GM12878 (cell line): ENCODE measurements at regions not wholly inside any gene's neighbourhood (a gene's known extent, or its start where the extent isn't known, plus 50 kb on each side); places are given as distances from the start of the nearest gene placed in this dataset.

Source experiments
- ATAC-seq: fragments of 200-7000 bp; cut with Tn5 transposase; 3 replicates; pipeline ENCODE4 v1.9.1; 2020; ENCODE audit warnings: mild to moderate bottlenecking, moderate library complexity
- BruUV-seq: library from RNA; stranded (reverse); fragments of 400-500 nt; replicated peaks from 2 replicates; lab custom pipeline; 2021; lab: Mats Ljungman, UMichigan
- CTCF ChIA-PET: fragments of 300-600 bp; sonication (Branson Sonifier 250); formaldehyde crosslinking; extraction: SDS; loops from one replicate; lab custom pipeline; 2021; ENCODE audit warnings: inconsistent platforms; lab: Yijun Ruan, JAX
- POLR2A ChIA-PET: fragments of 350-600 bp; formaldehyde crosslinking; extraction: SDS; loops from one replicate; lab custom pipeline; 2021; ENCODE audit warnings: inconsistent platforms; lab: Charles Lee
- RAD21 ChIA-PET: fragments of 300-600 bp; sonication (Branson Sonifier 250); formaldehyde crosslinking; loops from one replicate; lab custom pipeline; 2023; ENCODE audit warnings: antibody characterized with exemption; ENCODE audit not compliant: unreplicated experiment; lab: Charles Lee
- SMC1A ChIA-PET: fragments of 300-600 bp; sonication (Branson Sonifier 250); formaldehyde crosslinking; loops from one replicate; lab custom pipeline; 2023; ENCODE audit not compliant: unreplicated experiment, uncharacterized antibody; lab: Charles Lee
- DNase-seq: peaks from one replicate; pipeline ENCODE4 v3.0.0-alpha.2; 2011; ENCODE audit warnings: low read depth, low spot score
- FAIRE-seq: peaks from 3 replicates; lab custom pipeline; 2011; peaks lifted over from hg19 to GRCh38; lab: Jason Lieb, UNC
- H2AFZ ChIP-seq: 2 replicates; pipeline ENCODE4 v1.6.0; 2011; ENCODE audit warnings: low read depth, low read length, control low read depth; ENCODE audit not compliant: control insufficient read depth
- H3K27ac ChIP-seq: 2 replicates; pipeline ENCODE4 v1.5.1; 2011; ENCODE audit warnings: control low read depth; ENCODE audit not compliant: control insufficient read depth, insufficient read depth
- H3K27me3 ChIP-seq, 2 experiments: replicated peaks in 1 of 2; 2 replicates each; pipeline versions ENCODE4 v1.6.0 to v1.6.1; 2011; ENCODE audit warnings: low read length in 1 of 2; ENCODE audit not compliant: control insufficient read depth in 2 of 2, insufficient read depth in 2 of 2
- H3K36me3 ChIP-seq, 2 experiments: 2 replicates each; pipeline ENCODE4 v1.5.1; 2011; ENCODE audit warnings: low read length in 1 of 2; ENCODE audit not compliant: control insufficient read depth in 2 of 2, insufficient read depth in 2 of 2
- H3K4me1 ChIP-seq: 2 replicates; pipeline ENCODE4 v1.6.1; 2011; ENCODE audit warnings: mild to moderate bottlenecking, low read length, moderate library complexity, mixed read lengths; ENCODE audit not compliant: control insufficient read depth, insufficient read depth
- H3K4me2 ChIP-seq: 2 replicates; pipeline ENCODE4 v1.6.0; 2011; ENCODE audit warnings: control low read depth; ENCODE audit not compliant: control insufficient read depth, insufficient read depth
- H3K4me3 ChIP-seq: fragments of 200-600 bp; sonication (generic); 2 replicates; pipeline ENCODE4 v1.5.1; 2016
- H3K79me2 ChIP-seq: 2 replicates; pipeline ENCODE4 v1.6.0; 2011; ENCODE audit warnings: low read length; ENCODE audit not compliant: control insufficient read depth, insufficient read depth
- H3K9ac ChIP-seq: 2 replicates; pipeline ENCODE4 v1.8.0; 2011; ENCODE audit warnings: low read length, control low read depth, mixed read lengths; ENCODE audit not compliant: control insufficient read depth, insufficient read depth
- H3K9me3 ChIP-seq: replicated peaks from 3 replicates; pipeline ENCODE4 v1.5.1; 2011; ENCODE audit warnings: mild to moderate bottlenecking, low read length; ENCODE audit not compliant: control insufficient read depth, insufficient read depth
- H4K20me1 ChIP-seq: 2 replicates; pipeline ENCODE4 v1.6.0; 2011; ENCODE audit not compliant: control insufficient read depth, insufficient read depth
- CBX5 ChIP-seq: sonication (generic); IDR thresholded peaks from 2 replicates; pipeline ENCODE4 v1.6.1; 2016; ENCODE audit warnings: low read depth, moderate library complexity, mild to moderate bottlenecking, inconsistent platforms
- CREB1 ChIP-seq: IDR thresholded peaks from 2 replicates; pipeline ENCODE4 v1.6.1; 2012; ENCODE audit warnings: low read depth, mild to moderate bottlenecking, inconsistent platforms
- ETV6 ChIP-seq, 2 experiments: fragments of 450-650 bp in 1 of 2; IDR thresholded peaks in 1 of 2; conservative IDR thresholded peaks in 1 of 2; 2 replicates each; pipeline ENCODE4 v1.6.1; 2014; ENCODE audit warnings: antibody characterized with exemption in 1 of 2, borderline replicate concordance in 1 of 2, low read depth in 1 of 2, mild to moderate bottlenecking in 1 of 2, moderate library complexity in 1 of 2
- HSF1 ChIP-seq: fragments of 150-350 bp; IDR thresholded peaks from 2 replicates; pipeline ENCODE4 v1.6.1; 2014; ENCODE audit warnings: mild to moderate bottlenecking, low read depth, low read length
- LARP7 ChIP-seq: fragments of 450-650 bp; IDR thresholded peaks from 2 replicates; pipeline ENCODE4 v1.6.1; 2017; ENCODE audit warnings: mild to moderate bottlenecking
- NFIC ChIP-seq: IDR thresholded peaks from 2 replicates; pipeline ENCODE4 v1.6.1; 2012; ENCODE audit warnings: low read depth, mild to moderate bottlenecking, inconsistent platforms, low read length, moderate library complexity
- RB1 ChIP-seq: fragments of 450-650 bp; formaldehyde crosslinking; IDR thresholded peaks from 2 replicates; pipeline ENCODE4 v1.6.1; 2017; ENCODE audit warnings: mild to moderate bottlenecking, borderline replicate concordance
- ZZZ3 ChIP-seq: IDR thresholded peaks from 2 replicates; pipeline ENCODE4 v1.6.1; 2011; ENCODE audit warnings: low read depth; ENCODE audit not compliant: control insufficient read depth, insufficient read length
- WGBS: methylation state at CpG from one replicate; pipeline ENCODE4 v1.1.6; 2016; ENCODE audit warnings: low lambda C conversion rate; ENCODE audit not compliant: insufficient replicate concordance, insufficient coverage; ENCODE audit errors: missing lambda C conversion rate; 5-methylcytosine and 5-hydroxymethylcytosine counted together
- in situ Hi-C: fragments of 300-500 bp; cut with MboI; formaldehyde crosslinking; loops from 9 replicates; pipeline ENCODE4 v1.14.3; 2018; ENCODE audit warnings: mixed read lengths
- intact Hi-C: fragments of 100-400 bp; cut with micrococcal nuclease; formaldehyde crosslinking; loops from one replicate; pipeline ENCODE4 v1.14.2; 2022; ENCODE audit not compliant: unreplicated experiment
- TF ChIP-seq, protein P1 (sequence below): fragments of 150-350 bp; IDR thresholded peaks from 2 replicates; pipeline ENCODE4 v1.6.1; 2016; ENCODE audit warnings: low read depth, low read length

DNA sequence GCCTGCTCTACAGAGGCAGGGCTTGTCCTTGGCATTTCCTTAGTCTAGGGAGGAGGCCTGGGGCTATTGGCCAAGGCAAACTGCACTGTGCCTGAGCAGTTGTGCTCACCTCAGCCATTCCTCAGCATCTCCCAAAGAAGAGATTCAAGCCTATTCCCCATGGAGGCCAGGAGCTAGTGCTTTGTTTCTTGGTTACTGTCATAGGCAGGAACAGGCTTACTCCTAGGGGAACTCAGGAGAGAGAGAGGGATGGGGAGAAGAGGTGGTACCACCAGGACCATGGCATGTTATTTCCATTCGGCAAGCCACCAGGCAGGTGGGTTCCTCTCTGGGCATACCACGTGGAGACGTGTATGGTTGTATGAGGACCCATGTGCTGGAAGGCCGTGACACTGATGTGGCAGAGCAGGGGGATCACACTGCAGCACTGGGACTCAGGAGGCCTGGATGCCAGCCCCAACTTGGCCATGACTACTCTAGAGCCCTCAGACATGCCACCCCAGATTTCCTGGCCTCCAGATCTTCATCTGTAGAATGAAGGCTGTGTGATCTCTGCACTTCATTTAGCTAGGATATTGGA is 233.7 kb downstream of the LOXHD1 start:
- 11% methylated on average over 4 of the region's 4 CpGs for WGBS
- Histone ChIP-seq H3K27me3 (no peaks in the 10 kb centered on the region), H3K4me2 (no peak overlapping the region), H3K9ac (no peak overlapping the region), H2AFZ (no peak overlapping the region), H3K27ac (no peak overlapping the region), H3K4me3 (no peak overlapping the region), H3K79me2 (no peaks in the 10 kb centered on the region), H3K4me1 (peaks cover 10% of the 10 kb centered on the region), H3K36me3 (no peaks in the 10 kb centered on the region), H3K9me3 (no peaks in the 10 kb centered on the region), H4K20me1 (no peaks in the 10 kb centered on the region)
- ChIA-PET SMC1A (no interaction called here), RAD21 (no interaction called here), CTCF (no interaction called here), POLR2A (no interaction called here)
- no peak for FAIRE-seq
- TF ChIP-seq CREB1 (no peak), LARP7 (no peak), ETV6 (conservative IDR thresholded peaks at IDR 0.05 in 1 of 2, IDR thresholded peaks at IDR 0.05 in 1 of 2; ENCODE audit: borderline replicate concordance in 1 of 2, low read depth in 1 of 2) (no peak)
- no peak for ATAC-seq
- intact Hi-C loops (no loop called here), in situ Hi-C loops (no loop called here)
- no TSS peak for BruUV-seq
- DNase-seq, result no peak

DNA sequence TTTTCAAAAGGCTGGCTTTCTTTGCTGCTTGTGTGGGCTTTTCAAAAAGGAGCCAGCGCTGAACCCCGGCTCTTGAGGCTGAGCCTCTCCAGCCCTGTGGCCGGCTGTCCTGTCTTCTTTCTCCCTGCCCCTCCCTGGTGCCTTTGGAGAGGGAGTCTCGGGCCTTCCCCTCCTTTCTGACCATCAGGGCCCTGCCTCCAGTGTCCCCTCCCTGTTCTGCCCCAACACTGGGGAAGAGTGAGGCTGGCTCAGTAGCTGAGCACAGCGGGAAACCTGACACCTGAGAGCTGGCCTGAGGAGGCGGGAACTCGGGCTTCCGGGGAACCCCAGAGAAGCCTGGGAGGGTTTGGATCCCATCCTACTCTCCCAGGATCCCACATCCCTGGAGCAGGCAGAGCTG is 232.1 kb downstream of the LOXHD1 start:
- in situ Hi-C loops (no loop called here), intact Hi-C loops (no loop called here)
- no peaks in the 10 kb centered on the region for H4K20me1 ChIP-seq
- no peaks in the 10 kb centered on the region for H3K4me1 ChIP-seq
- H3K4me3 ChIP-seq, result no peak overlapping the region
- RAD21 ChIA-PET, result no interaction called here
- no peak for DNase-seq
- no peak for ATAC-seq
- 58% methylated on average over 8 of the region's 8 CpGs for WGBS
- no peaks in the 10 kb centered on the region for H3K36me3 ChIP-seq
- SMC1A ChIA-PET, result no interaction called here
- no peak for FAIRE-seq
- H3K9ac ChIP-seq, result no peak overlapping the region
- H3K27me3 ChIP-seq, result peaks cover 0 to 3% of the 10 kb centered on the region in 2 experiments; a peak in 2 of 4 replicates
- no peak overlapping the region for H2AFZ ChIP-seq
- no peak overlapping the region for H3K27ac ChIP-seq
- no peaks in the 10 kb centered on the region for H3K9me3 ChIP-seq
- H3K79me2 ChIP-seq, result no peaks in the 10 kb centered on the region
- CTCF ChIA-PET, result no interaction called here
- POLR2A ChIA-PET, result no interaction called here
- H3K4me2 ChIP-seq, result no peak overlapping the region
- no TSS peak for BruUV-seq
- TF ChIP-seq NFIC, result no peak
- TF ChIP-seq HSF1, result no peak
- no peak for TF ChIP-seq CREB1
- TF ChIP-seq RB1, result no peak
- TF ChIP-seq CBX5, result no peak
- TF ChIP-seq, protein P1, sequence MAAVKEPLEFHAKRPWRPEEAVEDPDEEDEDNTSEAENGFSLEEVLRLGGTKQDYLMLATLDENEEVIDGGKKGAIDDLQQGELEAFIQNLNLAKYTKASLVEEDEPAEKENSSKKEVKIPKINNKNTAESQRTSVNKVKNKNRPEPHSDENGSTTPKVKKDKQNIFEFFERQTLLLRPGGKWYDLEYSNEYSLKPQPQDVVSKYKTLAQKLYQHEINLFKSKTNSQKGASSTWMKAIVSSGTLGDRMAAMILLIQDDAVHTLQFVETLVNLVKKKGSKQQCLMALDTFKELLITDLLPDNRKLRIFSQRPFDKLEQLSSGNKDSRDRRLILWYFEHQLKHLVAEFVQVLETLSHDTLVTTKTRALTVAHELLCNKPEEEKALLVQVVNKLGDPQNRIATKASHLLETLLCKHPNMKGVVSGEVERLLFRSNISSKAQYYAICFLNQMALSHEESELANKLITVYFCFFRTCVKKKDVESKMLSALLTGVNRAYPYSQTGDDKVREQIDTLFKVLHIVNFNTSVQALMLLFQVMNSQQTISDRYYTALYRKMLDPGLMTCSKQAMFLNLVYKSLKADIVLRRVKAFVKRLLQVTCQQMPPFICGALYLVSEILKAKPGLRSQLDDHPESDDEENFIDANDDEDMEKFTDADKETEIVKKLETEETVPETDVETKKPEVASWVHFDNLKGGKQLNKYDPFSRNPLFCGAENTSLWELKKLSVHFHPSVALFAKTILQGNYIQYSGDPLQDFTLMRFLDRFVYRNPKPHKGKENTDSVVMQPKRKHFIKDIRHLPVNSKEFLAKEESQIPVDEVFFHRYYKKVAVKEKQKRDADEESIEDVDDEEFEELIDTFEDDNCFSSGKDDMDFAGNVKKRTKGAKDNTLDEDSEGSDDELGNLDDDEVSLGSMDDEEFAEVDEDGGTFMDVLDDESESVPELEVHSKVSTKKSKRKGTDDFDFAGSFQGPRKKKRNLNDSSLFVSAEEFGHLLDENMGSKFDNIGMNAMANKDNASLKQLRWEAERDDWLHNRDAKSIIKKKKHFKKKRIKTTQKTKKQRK, result no peak
- no peak for TF ChIP-seq ZZZ3
